Ishikawa (cell line): ENCODE measurements at regions not wholly inside any gene's neighbourhood (a gene's known extent, or its start where the extent isn't known, plus 50 kb on each side); places are given as distances from the start of the nearest gene placed in this dataset.

ENCODE experiments used
- CEBPB ChIP-seq: IDR thresholded peaks from 2 replicates; pipeline ENCODE4 v1.6.1; 2012
- CREB1 ChIP-seq: IDR thresholded peaks from 2 replicates; pipeline ENCODE4 v1.6.1; 2012; ENCODE audit warnings: low read depth
- EGR1 ChIP-seq: IDR thresholded peaks from 2 replicates; pipeline ENCODE4 v1.6.1; 2012
- EP300 ChIP-seq: IDR thresholded peaks from 2 replicates; pipeline ENCODE4 v1.6.1; 2012; ENCODE audit warnings: borderline replicate concordance
- FOXM1 ChIP-seq: IDR thresholded peaks from 2 replicates; pipeline ENCODE4 v1.6.1; 2012; ENCODE audit warnings: low read depth, borderline replicate concordance
- NFIC ChIP-seq: IDR thresholded peaks from 2 replicates; pipeline ENCODE4 v1.6.1; 2012
- RAD21 ChIP-seq: IDR thresholded peaks from 2 replicates; pipeline ENCODE4 v1.6.1; 2012; ENCODE audit warnings: low read depth
- TAF1 ChIP-seq: IDR thresholded peaks from 2 replicates; pipeline ENCODE4 v1.6.1; 2012; ENCODE audit warnings: low read depth, mild to moderate bottlenecking
- TCF12 ChIP-seq: IDR thresholded peaks from 2 replicates; pipeline ENCODE4 v1.6.1; 2012; ENCODE audit warnings: low read depth
- TEAD4 ChIP-seq: IDR thresholded peaks from 2 replicates; pipeline ENCODE4 v1.6.1; 2012
- YY1 ChIP-seq: IDR thresholded peaks from 2 replicates; pipeline ENCODE4 v1.6.1; 2012; ENCODE audit warnings: low read depth
- ZBTB7A ChIP-seq: IDR thresholded peaks from 2 replicates; pipeline ENCODE4 v1.6.1; 2012; ENCODE audit warnings: low read depth
- TF ChIP-seq, protein P1 (sequence below): IDR thresholded peaks from 2 replicates; pipeline ENCODE4 v1.6.1; 2012; ENCODE audit warnings: low read depth, mild to moderate bottlenecking
- TF ChIP-seq, protein P2 (sequence below): IDR thresholded peaks from 2 replicates; pipeline ENCODE4 v1.6.1; 2012
- TF ChIP-seq, protein P3 (sequence below): IDR thresholded peaks from 2 replicates; pipeline ENCODE4 v1.6.1; 2012

DNA sequence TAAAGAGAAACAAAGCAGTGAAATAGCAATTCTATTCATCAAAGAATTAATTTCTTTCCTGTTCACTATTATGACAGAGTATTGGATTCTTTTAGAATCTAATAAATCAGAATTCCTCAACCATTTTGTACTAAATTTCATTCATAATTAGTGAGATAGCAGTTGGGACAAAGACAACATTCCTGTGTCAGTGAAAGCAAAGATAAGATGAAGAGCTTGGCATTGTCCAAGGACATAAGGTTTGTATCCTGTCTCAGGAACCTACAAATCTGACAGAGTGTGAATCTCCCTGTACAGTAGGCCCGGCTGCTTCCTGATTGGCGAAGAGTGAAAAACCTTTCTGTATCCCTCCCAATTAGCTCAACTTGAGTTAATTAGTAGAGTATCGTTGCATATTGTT lies 349.1 kb downstream of the ISL1 start:
- no peak for TF ChIP-seq FOXM1
- TF ChIP-seq, protein P1, sequence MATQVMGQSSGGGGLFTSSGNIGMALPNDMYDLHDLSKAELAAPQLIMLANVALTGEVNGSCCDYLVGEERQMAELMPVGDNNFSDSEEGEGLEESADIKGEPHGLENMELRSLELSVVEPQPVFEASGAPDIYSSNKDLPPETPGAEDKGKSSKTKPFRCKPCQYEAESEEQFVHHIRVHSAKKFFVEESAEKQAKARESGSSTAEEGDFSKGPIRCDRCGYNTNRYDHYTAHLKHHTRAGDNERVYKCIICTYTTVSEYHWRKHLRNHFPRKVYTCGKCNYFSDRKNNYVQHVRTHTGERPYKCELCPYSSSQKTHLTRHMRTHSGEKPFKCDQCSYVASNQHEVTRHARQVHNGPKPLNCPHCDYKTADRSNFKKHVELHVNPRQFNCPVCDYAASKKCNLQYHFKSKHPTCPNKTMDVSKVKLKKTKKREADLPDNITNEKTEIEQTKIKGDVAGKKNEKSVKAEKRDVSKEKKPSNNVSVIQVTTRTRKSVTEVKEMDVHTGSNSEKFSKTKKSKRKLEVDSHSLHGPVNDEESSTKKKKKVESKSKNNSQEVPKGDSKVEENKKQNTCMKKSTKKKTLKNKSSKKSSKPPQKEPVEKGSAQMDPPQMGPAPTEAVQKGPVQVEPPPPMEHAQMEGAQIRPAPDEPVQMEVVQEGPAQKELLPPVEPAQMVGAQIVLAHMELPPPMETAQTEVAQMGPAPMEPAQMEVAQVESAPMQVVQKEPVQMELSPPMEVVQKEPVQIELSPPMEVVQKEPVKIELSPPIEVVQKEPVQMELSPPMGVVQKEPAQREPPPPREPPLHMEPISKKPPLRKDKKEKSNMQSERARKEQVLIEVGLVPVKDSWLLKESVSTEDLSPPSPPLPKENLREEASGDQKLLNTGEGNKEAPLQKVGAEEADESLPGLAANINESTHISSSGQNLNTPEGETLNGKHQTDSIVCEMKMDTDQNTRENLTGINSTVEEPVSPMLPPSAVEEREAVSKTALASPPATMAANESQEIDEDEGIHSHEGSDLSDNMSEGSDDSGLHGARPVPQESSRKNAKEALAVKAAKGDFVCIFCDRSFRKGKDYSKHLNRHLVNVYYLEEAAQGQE = no peak
- TF ChIP-seq ZBTB7A = no peak
- no peak for TF ChIP-seq CEBPB
- TF ChIP-seq TAF1 = no peak
- TF ChIP-seq RAD21 = no peak
- no peak for TF ChIP-seq TEAD4

DNA sequence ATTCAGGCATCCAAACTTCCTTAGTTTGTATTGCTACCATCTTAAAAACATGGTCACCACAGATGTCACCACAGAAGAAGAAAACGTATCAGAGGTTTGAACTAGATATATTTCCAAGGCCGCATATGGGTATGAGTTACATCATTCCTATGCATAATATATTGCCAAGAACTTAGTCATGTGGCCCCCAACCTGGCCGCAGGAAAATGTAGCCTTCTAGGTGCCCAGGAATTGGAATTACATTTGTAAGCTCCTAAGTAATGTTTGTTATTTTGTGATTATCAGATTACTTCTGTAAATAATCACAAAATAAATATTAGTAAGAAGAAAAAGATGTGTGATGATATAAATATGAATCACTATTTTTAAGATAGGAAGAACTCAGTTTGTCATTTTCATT lies 351.4 kb downstream of the ISL1 start:
- TF ChIP-seq CEBPB (no peak), EP300 (no peak), TAF1 (no peak), NFIC (no peak), YY1 (no peak), ZBTB7A (no peak), RAD21 (no peak), TEAD4 (no peak), TCF12 (no peak), FOXM1 (no peak), EGR1 (no peak), CREB1 (no peak)
- TF ChIP-seq, protein P2, sequence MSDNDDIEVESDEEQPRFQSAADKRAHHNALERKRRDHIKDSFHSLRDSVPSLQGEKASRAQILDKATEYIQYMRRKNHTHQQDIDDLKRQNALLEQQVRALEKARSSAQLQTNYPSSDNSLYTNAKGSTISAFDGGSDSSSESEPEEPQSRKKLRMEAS = no peak
- TF ChIP-seq, protein P1 = no peak
- TF ChIP-seq, protein P3, sequence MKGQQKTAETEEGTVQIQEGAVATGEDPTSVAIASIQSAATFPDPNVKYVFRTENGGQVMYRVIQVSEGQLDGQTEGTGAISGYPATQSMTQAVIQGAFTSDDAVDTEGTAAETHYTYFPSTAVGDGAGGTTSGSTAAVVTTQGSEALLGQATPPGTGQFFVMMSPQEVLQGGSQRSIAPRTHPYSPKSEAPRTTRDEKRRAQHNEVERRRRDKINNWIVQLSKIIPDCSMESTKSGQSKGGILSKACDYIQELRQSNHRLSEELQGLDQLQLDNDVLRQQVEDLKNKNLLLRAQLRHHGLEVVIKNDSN = no peak

DNA sequence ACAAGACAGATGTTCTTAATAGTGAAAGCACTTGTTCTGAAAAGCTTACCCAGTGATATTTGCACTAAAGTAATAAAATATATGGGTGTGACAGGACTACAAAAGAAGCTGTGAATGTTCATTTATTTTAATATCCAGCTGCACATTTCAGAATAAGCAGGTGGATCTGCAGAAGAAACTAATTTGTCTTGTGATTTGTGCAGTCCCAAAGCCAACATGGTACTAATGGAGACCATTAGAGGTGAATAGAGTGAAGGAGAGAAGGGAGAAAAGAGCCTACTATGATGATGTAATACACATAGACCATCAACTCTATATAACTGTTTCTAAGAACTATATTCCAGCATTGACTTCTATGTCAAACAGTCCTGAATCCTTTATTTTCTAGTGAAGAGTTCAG lies 362.8 kb downstream of the ISL1 start:
- TF ChIP-seq NFIC = no peak
- no peak for TF ChIP-seq EP300
- TF ChIP-seq, protein P1 = no peak

DNA sequence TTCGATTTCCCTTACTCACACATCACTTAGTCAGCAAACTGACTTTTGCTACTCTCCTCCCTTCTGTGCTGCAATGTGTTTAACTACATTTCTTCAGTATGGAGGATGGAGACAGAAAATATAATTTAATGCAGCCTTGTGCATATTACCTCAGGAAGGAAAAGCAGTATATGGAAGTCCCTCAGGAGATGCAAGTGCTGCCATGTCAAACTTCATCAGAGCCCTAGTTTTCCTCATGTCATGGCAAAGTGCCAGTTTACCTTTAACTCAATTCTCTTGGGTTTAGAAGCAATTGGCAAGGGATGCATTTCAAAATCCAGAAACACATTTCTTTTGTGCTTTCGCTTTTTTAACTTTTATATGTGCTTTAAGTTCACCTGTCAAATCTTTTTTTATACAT lies 365.4 kb downstream of the ISL1 start:
- no peak for TF ChIP-seq CEBPB
- TF ChIP-seq, protein P3 = no peak
- TF ChIP-seq TEAD4 = no peak
- no peak for TF ChIP-seq CREB1
- TF ChIP-seq, protein P1 = no peak
- no peak for TF ChIP-seq TCF12
- TF ChIP-seq RAD21 = no peak
- TF ChIP-seq, protein P2 = no peak
- no peak for TF ChIP-seq ZBTB7A
- TF ChIP-seq NFIC = no peak
- TF ChIP-seq EP300 = no peak
- TF ChIP-seq TAF1 = no peak
- TF ChIP-seq EGR1 = no peak
- TF ChIP-seq YY1 = no peak
- TF ChIP-seq FOXM1 = no peak
